NCI-H748 (cell line): ENCODE measurements at regions not wholly inside any gene's neighbourhood (a gene's known extent, or its start where the extent isn't known, plus 50 kb on each side); places are given as distances from the start of the nearest gene placed in this dataset.
A peak's percentile ranks its signal among the peaks of the same experiment; 100 is the strongest.

Experiments
- DNase-seq: peaks from one replicate; lab custom pipeline; 2025; ENCODE audit not compliant: unreplicated experiment; lab: John Stamatoyannopoulos, UW

DNA sequence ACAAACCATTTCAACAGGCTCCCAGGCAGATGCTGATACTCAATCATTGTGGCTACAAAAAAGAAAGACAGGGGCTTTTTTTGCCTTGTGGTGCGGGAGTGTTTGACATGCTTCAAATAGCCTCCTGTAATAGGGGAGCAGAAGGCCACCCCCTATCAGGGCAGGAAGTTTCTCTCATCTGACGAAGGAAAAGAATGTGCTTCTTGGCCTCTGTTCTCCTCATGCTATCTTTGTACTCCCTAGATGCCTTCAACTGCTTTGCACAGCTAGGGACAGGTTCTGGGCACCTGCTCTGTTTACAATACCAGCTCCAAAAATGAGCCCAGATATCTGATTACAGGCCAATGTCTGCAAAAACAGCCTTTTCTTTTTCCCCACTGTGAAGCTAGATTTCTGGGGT is 391.1 kb downstream of the STIM2 start:
- no peak for DNase-seq

DNA sequence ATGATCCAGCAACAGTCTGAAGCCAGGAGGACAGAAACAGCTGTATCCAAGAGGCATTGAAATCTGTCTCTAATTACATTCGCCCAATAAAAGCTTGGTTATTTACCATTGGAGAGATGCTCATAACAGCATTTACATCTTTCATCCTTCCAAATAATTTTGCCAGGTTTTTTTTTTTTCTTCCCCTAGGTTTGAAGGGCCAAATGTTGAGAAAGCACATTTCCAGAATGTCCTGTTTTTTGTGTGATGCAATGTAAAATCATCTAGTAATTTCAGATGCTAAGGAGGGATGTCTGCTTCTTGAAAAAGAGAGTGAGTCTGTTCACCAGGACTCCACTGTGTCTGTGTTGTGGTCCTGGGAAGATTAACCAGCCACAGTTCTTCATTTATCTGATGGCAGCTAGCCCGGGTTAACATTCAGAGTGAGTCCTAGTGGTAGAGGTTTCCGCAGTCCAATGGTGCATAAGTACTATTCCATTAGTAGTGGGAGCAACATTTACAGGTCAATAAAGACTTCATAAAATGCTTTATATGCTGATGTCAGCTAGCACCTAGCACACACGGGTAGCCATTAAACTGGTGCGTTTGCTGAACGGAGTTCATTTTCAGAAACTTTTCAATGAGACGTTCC is 406.8 kb downstream of the STIM2 start:
- DNase-seq: no peak

DNA sequence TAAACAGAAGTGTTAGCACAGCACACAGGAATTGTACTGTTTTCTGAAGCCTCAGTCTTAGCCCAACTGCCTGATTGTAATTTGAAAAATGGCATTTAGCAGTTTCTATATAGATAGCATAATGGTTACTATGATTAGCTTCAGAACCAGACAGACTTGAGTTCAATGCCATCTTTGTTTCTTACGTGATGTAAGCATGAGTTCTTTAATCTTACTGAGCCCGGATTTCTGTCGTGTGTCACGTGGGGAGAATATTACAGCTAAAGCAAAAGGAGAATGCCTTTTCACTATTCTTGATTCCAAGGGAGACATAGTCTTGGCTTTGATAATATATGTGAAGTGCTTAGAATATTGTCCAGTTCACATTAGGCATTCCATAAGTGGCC is 407.3 kb downstream of the STIM2 start:
- DNase-seq: no peak

DNA sequence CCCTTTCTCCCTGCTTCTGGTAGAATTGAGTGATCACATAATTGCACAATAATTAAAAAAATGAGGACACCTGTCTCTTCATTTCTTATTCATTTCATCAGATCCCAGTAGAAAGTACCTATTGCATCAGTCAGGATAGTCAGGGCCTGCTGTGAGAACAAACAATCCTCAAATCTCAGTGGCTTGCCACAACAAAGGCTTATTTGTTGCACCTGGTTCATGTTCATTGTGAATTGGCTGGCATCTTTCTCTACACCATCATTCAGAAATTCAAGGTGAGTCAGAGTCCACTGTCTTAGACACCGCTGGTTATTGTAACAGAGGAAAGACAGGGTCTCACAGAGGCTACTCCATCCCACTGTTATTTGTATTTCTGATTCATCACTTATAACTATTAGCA is 409.8 kb downstream of the STIM2 start:
- peak; percentile 97 for DNase-seq

DNA sequence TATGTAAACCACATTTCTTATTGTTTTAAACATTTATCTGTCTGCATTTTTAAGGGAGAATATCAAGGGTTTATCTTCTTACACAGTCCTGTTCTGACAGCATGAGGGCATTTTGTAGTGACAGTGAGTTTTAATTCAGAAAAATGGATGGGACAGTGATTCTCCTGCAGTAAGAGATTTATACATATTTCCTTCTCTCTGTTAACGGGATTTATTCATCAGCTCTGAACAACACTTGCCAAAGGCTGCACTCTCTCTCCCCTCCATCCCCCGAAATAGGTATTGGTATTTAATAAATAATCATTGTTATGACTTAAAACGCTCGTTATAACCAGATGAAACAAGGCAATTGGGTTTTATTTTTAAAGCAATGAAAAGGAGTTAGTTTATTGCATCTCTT is 410.9 kb downstream of the STIM2 start:
- DNase-seq: no peak

- peak; percentile 49 for DNase-seq
These were observed 411.6 kb downstream of the STIM2 start for GRCh38 chr4:27272217-27272616.

DNA sequence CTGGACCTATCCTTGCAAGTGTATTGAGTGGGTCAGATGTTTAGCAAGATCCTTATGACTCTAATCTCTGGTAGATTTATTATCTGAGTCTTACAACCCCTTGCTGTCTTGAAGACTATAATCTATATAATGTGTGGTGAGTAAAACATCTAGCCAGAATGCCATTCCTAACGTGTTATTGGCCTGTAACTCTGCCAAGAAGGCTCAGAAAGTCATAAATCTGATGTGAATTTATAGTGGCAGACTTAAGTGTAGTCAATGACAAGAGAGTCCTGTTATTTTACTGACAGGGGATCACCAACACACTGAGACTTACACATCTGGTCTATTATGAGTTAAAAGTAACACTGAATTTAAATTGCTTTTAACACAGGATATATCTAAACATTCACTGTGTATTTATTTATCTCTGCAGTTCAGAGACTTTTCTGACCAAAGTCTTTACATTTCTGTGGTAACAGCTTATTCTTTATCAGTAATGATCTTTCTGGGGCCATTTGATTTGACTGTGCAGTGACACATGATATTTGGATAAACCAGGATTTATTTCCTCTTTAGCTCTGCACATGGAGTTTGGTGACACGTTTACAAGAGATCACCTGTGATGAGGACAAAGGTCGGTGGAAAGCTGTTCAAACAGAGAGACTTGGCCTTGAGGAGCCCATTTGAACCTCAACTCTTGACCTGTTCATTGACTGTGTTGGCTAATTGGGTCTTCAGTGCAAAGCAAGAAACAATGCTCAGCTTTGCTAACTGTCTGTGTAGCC is 415.8 kb downstream of the STIM2 start:
- peak; percentile 92 for DNase-seq

DNA sequence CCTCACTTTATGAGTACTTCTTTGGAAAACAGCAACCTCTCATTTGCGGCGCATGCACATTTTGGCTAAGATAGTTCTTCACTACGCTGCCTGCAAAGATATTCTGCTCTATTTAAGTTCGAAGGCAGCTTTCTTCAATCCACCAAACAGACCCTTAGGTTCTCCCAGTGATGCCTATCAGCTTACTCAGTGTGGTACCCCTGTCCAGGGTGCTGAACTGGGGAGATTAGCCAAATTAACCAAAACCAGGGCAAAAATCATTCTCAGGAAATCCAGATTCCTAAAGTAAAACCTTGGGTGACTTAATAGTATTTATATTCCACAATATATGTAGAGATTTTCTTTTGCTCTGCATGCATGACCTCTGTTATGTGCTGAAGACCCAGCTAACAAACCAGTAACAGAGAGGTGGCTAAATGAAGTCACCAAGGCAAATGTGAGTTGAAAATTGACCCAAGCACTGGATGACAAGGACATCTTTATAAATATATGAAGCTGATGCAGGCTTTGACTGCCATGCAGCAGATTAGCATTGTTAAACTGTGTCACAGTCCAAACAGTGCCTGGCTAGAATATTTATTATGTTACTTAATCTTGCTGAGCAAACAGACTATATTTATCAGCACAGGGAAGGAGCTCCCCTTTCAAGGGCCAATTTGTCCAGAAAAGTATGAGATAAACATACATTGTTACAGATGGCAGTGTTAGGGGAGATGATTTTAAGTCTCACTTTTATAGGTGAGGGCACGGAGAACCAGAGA is 418.2 kb downstream of the STIM2 start:
- peak; percentile 89 for DNase-seq

- DNase-seq: no peak
These were observed 427.9 kb downstream of the STIM2 start for GRCh38 chr4:27288496-27288895.

- no peak for DNase-seq
These were observed 429.1 kb downstream of the STIM2 start for GRCh38 chr4:27289704-27290103.

DNA sequence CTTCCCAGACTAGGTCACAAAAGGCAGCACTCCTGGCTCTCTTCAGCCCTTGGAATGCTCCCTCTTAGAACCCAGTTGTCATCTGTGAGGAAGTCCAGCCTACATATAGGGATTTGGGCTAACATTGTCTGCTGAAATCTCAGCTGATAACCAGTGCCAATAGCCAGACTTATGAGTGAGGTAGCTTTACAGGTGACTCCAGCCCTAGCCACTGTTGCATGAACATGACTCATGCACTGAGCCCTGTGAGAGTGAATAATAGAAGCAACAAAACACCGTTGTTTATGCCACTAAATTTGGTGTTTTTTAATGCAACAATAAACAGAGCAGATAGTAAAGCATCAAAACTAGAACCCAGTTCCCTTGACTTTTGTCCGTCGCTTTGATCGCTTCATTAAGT is 433.2 kb downstream of the STIM2 start:
- no peak for DNase-seq

GRCh38 chr4:27304751-27305150 is 444.1 kb downstream of the STIM2 start:
- no peak for DNase-seq

DNA sequence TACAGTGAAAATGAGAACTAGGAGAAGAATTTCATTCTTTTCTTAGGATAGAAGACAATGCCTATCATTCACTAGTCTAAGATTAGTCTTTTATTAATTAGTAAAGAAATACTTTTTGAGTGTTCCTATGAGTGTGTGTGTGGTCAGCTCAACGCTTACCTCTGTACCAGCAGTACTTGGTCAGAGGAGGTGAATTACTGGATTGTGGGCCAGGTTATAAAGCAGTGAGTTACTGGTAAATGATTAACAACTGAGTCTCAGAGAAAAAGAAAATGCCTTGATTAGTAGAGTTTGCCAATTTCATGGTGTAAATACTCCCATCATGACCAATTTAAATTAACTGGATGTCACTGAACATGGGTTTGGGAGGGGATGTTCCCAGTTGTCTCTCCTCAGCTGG is 444.6 kb downstream of the STIM2 start:
- no peak for DNase-seq

- no peak for DNase-seq
These were observed 447.7 kb downstream of the STIM2 start for GRCh38 chr4:27308379-27308778.

GRCh38 chr4:27315625-27316024 is 455.0 kb downstream of the STIM2 start:
- no peak for DNase-seq

DNA sequence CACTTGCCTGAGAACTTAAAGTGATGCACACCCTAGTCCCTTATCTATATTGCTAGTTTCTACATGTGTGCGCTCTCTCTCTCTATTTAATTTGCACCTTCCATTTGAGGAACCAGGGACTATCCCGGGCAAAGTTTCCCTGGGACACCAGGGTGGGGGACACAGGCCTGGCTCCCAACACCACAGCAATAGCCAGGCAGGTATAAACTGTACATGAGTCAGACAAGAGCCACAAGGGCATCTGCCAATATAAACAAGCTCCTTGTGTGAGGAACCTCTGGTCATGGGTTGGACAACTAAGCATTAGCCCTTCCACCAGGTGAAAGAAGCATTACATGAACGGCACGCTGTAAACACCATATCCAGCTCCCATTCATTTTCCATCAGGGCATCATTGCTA is 455.5 kb downstream of the STIM2 start:
- DNase-seq: no peak

- peak; percentile 2 for DNase-seq
These were observed 458.1 kb downstream of the STIM2 start for GRCh38 chr4:27318740-27319139.

DNA sequence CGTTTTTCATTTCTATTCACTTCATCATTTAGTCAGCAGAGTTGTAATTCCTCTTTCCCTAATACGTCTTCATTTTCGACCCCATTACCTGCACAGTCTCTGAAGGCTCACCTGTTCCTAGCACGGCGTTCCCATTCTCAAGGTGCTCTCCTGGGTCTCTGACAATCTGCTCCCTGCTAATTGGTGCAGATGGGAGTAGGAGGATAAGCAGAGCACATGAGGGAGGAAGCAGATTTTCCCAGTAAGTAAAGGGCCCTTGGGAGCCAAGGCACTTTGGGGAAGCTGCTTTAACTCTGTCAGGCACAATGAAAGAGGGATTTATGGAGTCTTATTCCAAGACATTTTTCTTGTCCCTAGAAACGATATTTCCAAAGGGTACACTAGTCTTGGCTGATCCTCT is 466.4 kb downstream of the STIM2 start:
- DNase-seq: no peak

GRCh38 chr4:27327421-27328181 is 467.0 kb downstream of the STIM2 start:
- DNase-seq: no peak

- DNase-seq: no peak
These were observed 477.9 kb downstream of the STIM2 start for GRCh38 chr4:27338530-27338929.

GRCh38 chr4:27343411-27343810 is 482.8 kb downstream of the STIM2 start:
- DNase-seq: no peak
